Muscle of leg (tissue), 3 donors: ENCODE measurements at regions not wholly inside any gene's neighbourhood (a gene's known extent, or its start where the extent isn't known, plus 50 kb on each side); places are given as distances from the start of the nearest gene placed in this dataset.

Experiments
- DNase-seq: peaks from one replicate; pipeline ENCODE4 v3.0.0; 2013
- H3K27ac ChIP-seq: one replicate; pipeline ENCODE4 v1.5.1; 2013; ENCODE audit warnings: mild to moderate bottlenecking, low read length, control low read depth
- H3K27me3 ChIP-seq: one replicate; pipeline ENCODE4 v1.6.1; 2013; ENCODE audit warnings: low read length; ENCODE audit not compliant: control insufficient read depth, insufficient read depth
- H3K36me3 ChIP-seq: one replicate; pipeline ENCODE4 v1.6.1; 2013; ENCODE audit warnings: low read length; ENCODE audit not compliant: control insufficient read depth, insufficient read depth
- H3K4me1 ChIP-seq: one replicate; pipeline ENCODE4 v1.6.1; 2013; ENCODE audit warnings: low read length; ENCODE audit not compliant: control insufficient read depth, insufficient read depth
- H3K4me3 ChIP-seq: one replicate; pipeline ENCODE4 v1.5.1; 2013; ENCODE audit warnings: low read length, control low read depth
- H3K9me3 ChIP-seq: replicated peaks from 2 replicates; pipeline ENCODE4 v1.6.1; 2013; ENCODE audit warnings: low read depth, low read length; ENCODE audit not compliant: control insufficient read depth
- WGBS: methylation state at CpG from one replicate; pipeline ENCODE4 v1.1.5; 2013; ENCODE audit warnings: missing lambda C conversion rate; ENCODE audit not compliant: insufficient coverage; 5-methylcytosine and 5-hydroxymethylcytosine counted together

DNA sequence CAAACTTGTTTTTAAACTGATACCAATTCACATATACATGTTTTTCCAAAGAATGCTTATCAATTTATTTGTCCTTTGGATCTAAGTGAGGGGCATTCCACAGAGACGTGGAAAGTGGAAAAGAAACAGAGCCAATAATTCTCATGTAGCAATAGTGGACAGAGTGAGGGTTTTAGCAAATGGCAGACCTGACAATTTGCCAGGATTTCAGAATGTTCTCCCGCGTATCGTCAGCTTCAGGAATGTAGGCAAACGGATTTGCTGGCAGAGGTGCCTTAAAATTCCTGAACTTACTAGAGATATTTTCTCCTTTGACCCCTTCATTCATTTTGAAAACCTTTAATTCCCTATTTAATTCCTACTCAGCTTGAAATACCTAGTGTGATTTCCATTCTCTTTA is 193.4 kb upstream of the CPHXL start:
- 40% methylated on average over 2 of the region's 5 CpGs for WGBS
- DNase-seq, result peak; percentile 32
- Histone ChIP-seq H3K4me1 (no peaks in the 10 kb centered on the region), H3K36me3 (no peaks in the 10 kb centered on the region), H3K27ac (no peak overlapping the region), H3K4me3 (no peak overlapping the region), H3K9me3 (no peaks in the 10 kb centered on the region), H3K27me3 (no peaks in the 10 kb centered on the region)

GRCh38 chr16:75921281-75921680 is 195.0 kb upstream of the CPHXL start:
- Histone ChIP-seq H3K27me3 (no peaks in the 10 kb centered on the region), H3K4me1 (no peaks in the 10 kb centered on the region), H3K27ac (no peak overlapping the region), H3K4me3 (no peak overlapping the region), H3K9me3 (no peaks in the 10 kb centered on the region), H3K36me3 (no peaks in the 10 kb centered on the region)
- no CpG with 5 or more reads among the region's 2 CpGs for WGBS
- no peak for DNase-seq

DNA sequence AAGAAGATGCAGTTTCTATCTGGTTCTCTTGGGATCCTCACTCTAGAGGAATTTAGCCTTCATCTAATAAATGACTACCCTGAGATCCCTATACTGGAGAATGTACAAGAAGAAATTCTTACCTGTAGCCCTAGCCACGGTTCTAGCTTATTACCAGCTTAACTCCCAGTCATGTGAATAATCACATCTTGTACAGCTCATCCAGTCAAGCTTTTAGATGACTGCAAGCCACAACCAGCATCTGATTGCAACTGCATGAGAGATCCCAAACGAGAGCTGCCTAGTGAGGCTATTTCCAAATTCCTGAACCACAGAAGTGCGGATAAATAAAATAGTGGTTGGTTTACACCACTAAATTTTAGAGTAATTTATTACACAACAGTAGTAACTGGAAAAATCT is 196.0 kb upstream of the CPHXL start:
- Histone ChIP-seq H3K36me3 (no peaks in the 10 kb centered on the region), H3K27me3 (no peaks in the 10 kb centered on the region), H3K27ac (no peak overlapping the region), H3K9me3 (no peaks in the 10 kb centered on the region), H3K4me1 (no peaks in the 10 kb centered on the region), H3K4me3 (no peak overlapping the region)
- WGBS, result no CpG with 5 or more reads among the region's 3 CpGs
- DNase-seq, result no peak

DNA sequence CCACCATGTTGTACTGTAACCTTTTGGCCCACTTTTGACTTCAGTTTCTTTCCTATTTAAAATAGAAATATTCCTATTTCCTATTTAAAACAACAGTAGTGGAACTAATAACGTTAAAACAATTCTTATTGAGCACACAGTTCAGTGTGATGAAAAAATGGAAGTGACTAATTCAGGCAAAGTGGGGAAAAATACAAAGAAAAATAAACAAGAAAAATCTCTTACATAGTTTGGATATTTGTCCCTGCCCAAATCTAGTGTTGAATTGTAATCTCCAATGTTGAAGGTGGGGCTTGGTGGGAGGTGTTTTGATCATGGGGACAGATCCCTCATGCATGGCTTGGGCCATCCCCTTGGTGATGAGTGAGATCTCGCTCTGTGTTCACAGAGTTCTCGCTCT is 198.1 kb upstream of the CPHXL start:
- Histone ChIP-seq H3K27ac (no peak overlapping the region), H3K4me1 (no peaks in the 10 kb centered on the region), H3K36me3 (no peaks in the 10 kb centered on the region), H3K9me3 (no peaks in the 10 kb centered on the region), H3K27me3 (no peaks in the 10 kb centered on the region), H3K4me3 (no peak overlapping the region)
- DNase-seq, result no peak
- WGBS, result 92% methylated on average over 2 of the region's 3 CpGs

DNA sequence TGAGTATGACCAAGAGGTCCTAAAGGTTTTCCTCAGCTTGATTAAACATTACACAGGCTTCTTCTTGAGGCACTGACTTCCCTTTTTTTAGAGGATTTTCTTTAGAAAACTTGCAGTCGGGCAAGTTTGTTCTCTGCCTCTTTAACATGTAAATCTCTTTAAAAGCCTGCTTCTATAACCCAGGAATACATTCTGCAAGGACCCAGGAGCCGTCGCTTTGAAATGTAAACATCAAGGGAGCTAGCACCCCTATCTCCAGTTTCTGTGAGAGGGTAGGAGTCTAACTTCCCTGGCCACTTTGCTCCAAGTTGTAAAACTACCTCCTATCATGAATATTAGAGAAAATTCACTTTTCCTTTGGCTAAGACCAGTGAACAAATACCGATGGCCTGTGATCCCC is 201.5 kb upstream of the CPHXL start:
- H3K36me3 ChIP-seq, result no peaks in the 10 kb centered on the region
- H3K27me3 ChIP-seq, result no peaks in the 10 kb centered on the region
- H3K27ac ChIP-seq, result no peak overlapping the region
- H3K9me3 ChIP-seq, result no peaks in the 10 kb centered on the region
- H3K4me3 ChIP-seq, result no peak overlapping the region
- no peak for DNase-seq
- no peaks in the 10 kb centered on the region for H3K4me1 ChIP-seq
- WGBS, result no CpG with 5 or more reads among the region's 4 CpGs

- Histone ChIP-seq H3K27me3 (no peaks in the 10 kb centered on the region), H3K27ac (no peak overlapping the region), H3K4me3 (no peak overlapping the region), H3K4me1 (no peaks in the 10 kb centered on the region), H3K9me3 (no peaks in the 10 kb centered on the region), H3K36me3 (no peaks in the 10 kb centered on the region)
- DNase-seq, result no peak
- no CpG with 5 or more reads among the region's 1 CpG for WGBS
These were observed 202.0 kb upstream of the CPHXL start for GRCh38 chr16:75928295-75928694.

DNA sequence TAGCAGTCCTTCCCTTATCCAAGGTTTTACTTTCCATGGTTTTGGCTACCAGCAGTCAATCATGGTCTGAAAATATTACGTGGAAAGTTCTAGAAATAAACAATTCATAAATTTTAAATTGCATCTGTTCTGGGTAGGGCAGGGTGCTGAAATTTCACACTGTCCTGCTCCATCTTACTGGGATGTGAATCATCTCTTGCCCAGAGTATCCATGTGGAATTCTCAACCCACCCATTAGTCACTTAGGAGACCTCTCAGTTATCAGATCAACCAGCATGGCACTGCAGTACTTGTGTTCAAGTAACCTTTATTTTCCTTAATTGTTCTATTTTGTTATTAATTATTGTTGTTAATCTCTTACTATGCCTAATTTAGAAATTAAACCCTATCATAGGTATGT is 202.8 kb upstream of the CPHXL start:
- Histone ChIP-seq H3K27ac (no peak overlapping the region), H3K27me3 (no peaks in the 10 kb centered on the region), H3K4me3 (no peak overlapping the region), H3K4me1 (no peaks in the 10 kb centered on the region), H3K36me3 (no peaks in the 10 kb centered on the region), H3K9me3 (no peaks in the 10 kb centered on the region)
- no CpG with 5 or more reads among the region's 1 CpG for WGBS
- no peak for DNase-seq

- H3K27ac ChIP-seq, result no peak overlapping the region
- no peak for DNase-seq
- H3K27me3 ChIP-seq, result no peaks in the 10 kb centered on the region
- H3K4me1 ChIP-seq, result no peaks in the 10 kb centered on the region
- no peaks in the 10 kb centered on the region for H3K9me3 ChIP-seq
- H3K36me3 ChIP-seq, result no peaks in the 10 kb centered on the region
- no CpG with 5 or more reads among the region's 1 CpG for WGBS
- H3K4me3 ChIP-seq, result no peak overlapping the region
These were observed 204.8 kb upstream of the CPHXL start for GRCh38 chr16:75931043-75931442.

DNA sequence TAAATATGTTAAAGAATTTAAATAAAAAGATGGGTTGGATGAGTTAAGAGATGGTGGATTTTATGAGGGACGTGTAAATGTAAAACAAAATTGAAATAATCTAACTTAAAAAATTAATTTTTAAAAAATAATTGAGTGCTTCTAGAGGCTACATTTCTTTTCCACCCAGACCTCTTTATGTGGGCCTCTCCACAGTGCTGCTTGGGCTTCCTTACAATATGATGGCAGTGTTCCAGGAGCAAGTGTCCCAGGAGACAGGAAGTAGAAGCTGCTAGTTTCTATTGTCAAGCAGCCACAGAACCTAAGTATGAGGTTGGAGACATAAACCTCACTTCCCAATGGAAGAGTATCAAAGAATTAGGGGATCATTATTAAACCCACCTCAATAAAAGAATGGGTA is 205.7 kb upstream of the CPHXL start:
- no peaks in the 10 kb centered on the region for H3K27me3 ChIP-seq
- WGBS, result no CpG with 5 or more reads among the region's 1 CpG
- H3K4me1 ChIP-seq, result no peaks in the 10 kb centered on the region
- DNase-seq, result no peak
- H3K27ac ChIP-seq, result no peak overlapping the region
- no peaks in the 10 kb centered on the region for H3K36me3 ChIP-seq
- H3K4me3 ChIP-seq, result no peak overlapping the region
- no peaks in the 10 kb centered on the region for H3K9me3 ChIP-seq

DNA sequence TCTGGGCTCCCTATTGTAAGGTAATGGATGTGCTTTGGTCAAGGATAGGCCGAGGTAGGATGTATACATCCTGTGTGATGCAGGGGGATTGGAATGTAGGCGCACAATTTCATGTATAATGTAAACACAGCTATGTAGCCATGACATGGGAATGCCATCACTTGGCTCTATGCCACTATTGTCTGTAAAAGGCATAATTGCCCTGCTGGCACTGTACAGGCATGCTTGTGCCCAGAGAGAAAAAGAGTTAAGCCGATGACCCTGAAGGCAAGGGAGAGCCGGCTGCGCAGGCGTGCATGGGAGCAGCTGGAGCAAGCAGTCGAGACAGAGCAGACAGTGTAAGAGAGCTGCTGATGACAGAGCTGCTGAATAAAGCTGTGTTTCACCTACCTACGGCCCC is 212.5 kb upstream of the CPHXL start:
- H3K36me3 ChIP-seq, result no peaks in the 10 kb centered on the region
- H3K4me1 ChIP-seq, result no peaks in the 10 kb centered on the region
- H3K9me3 ChIP-seq, result no peaks in the 10 kb centered on the region
- no peaks in the 10 kb centered on the region for H3K27me3 ChIP-seq
- 90% methylated on average over 5 of the region's 8 CpGs for WGBS
- no peak overlapping the region for H3K27ac ChIP-seq
- DNase-seq, result no peak
- no peak overlapping the region for H3K4me3 ChIP-seq

DNA sequence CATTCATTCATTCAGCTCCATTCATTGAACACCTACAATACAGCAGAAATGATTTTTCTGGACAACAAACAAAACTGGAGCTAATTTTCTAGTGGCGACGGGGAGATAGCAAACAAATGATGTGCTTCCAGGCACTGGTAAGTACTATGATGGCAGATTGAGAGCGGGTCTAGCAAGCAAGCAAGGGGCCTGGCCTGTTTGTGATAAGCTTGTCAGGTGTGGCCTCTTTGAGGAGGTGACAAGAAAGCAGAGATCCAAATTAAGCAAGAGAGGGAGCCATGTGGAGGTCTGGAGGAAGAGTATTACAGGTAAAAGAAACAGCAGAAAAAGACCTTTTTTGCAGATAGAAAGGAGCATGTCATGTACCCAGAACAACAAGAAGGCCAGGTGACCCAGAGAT is 216.1 kb upstream of the CPHXL start:
- no peak for DNase-seq
- Histone ChIP-seq H3K27me3 (no peaks in the 10 kb centered on the region), H3K9me3 (no peaks in the 10 kb centered on the region), H3K36me3 (no peaks in the 10 kb centered on the region), H3K27ac (no peak overlapping the region), H3K4me1 (no peaks in the 10 kb centered on the region), H3K4me3 (no peak overlapping the region)
- 100% methylated on average over 1 of the region's 3 CpGs for WGBS
